ENCODE measurements at regions not wholly inside any gene's neighbourhood (a gene's known extent, or its start where the extent isn't known, plus 50 kb on each side); places are given as distances from the start of the nearest gene placed in this dataset.

DNA sequence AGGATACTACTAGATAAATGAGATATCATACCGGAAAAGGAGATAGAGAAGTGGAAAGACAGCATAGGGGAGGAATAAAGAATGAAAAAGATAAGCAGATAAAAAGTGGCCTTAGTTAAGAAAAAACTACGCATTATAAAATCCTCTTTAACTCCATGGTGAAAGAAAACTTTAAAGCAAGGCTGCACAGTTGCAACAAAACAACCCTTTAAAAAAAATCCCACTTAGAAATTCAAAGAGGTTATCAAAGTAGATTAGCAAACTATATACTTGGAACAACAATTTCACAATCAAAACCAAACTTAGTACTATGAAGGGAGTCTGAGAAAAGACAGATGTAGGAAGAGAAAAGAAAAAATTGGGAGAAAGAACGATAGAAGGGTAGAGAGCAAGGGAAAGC lies 133.4 kb upstream of the OSR1 start:
- DNase-seq (ENCODE audit: low read depth) = no peak

DNA sequence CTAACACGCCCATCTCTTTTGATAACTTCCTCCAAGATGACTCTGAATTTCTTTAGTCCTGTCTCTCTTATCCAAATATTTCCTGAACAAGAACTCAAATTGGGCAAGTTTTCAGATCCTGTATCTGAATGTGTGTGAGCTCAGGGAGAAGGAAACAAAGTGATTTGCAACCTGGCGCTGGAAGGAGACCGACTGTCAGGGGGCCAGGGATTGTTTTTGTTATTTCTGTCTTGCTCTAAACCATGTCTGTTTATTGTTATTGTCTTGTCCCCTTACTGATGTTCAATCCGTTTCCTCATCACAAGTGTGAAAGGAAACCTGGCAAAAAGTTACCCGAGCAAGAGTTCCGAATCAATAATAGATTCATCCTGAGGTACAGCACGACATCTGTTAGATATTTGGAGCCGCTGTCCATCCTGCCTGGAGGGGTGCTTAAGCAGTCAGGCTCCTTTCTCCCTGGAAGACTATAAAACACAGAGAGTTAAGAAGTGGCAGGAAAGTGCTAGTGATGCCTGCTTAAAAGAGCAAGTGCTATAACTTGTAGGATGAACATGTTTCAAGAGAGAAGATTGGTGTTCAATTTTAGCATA lies 132.5 kb upstream of the OSR1 start:
- peak; percentile 2 for DNase-seq (ENCODE audit: low read depth)

DNA sequence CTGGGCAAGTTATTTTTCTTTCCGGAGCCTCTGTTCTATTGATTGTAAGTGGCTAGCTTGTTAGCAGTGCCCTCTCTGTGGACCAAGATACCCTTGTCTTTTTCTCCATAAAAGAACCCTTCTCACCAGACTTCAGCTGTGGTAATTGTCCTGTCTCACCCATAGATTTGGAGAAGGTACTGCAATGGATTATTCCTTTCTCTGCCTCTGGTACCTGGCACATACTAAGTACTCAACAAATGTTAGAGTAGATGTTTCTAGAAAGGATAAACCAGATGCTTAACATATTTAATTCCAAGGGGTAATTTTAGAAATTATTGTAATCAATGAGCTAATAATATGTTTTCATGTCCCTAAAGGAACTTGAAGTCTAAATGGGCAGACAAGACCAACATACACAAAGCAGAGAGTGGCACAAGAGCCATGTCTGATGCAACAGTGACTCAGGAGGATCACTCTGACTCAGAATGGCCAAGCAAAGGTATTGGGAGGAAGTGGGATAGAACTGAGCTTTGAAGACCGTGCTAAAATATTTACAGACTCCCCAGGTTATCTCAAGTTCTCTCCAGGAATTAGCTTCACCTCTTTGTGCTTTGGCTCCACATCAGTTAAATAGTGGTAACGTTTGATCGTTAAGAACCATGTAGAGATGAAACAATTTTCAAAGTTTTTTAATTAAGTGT lies 129.7 kb upstream of the OSR1 start:
- peak; percentile 58 for DNase-seq (ENCODE audit: low read depth)

DNA sequence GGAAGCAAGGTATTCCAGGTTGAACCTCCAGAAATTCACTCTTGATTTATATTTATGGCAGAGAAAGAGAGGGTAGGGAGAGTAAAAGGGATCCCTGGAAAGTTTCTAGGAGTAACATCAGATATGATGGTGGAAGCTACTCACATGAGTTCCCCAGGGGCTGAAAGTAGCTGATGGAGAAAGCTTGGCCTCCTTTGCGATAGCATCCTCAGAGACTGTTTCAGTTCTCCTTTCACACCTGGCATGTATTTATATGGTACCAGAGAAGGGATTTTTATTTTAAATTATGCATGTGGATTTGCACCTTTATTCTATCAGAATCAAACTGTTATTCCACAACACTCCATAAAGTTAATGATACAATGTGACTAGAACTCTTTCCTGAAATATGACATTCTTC lies 126.3 kb upstream of the OSR1 start:
- DNase-seq (ENCODE audit: low read depth) = no peak

DNA sequence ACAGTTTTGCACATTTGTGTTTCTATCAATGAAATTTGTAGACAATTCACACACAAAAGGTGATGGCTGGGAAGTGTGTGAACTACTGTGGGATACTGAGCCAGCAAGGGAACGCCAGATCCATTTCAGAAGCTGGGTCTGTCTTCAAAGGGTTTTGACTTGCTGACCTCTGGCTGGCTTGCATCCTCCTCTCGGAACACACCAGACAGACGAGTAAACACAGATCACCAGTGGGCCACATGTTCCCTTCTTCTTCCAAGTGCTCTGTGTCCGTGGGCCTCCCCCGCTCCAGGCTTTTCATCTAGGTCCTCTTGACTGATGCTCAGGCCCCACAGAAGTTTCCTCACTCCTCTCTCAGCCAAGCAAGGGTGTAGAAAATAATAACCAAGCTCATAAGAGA lies 122.2 kb upstream of the OSR1 start:
- no peak for DNase-seq (ENCODE audit: low read depth)

DNA sequence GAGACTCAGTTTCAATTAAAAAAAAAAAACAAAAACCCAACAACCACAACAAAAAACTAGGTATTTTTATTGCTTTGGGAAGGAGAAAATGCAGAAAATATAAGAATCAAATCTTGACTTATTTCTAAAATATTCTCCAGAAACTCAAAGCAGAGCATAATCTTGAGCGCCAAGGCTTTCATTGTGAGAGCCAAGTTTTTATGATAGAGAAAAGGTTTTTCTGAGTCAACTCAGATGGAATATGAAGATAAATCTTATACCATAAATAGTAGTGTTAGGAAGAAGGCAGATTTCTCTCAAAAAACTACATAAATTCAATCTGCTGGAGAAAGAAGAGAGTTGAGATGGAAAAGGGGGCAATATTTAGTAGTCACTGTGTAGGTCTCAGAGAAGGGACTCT lies 121.2 kb upstream of the OSR1 start:
- DNase-seq (ENCODE audit: low read depth) = no peak

DNA sequence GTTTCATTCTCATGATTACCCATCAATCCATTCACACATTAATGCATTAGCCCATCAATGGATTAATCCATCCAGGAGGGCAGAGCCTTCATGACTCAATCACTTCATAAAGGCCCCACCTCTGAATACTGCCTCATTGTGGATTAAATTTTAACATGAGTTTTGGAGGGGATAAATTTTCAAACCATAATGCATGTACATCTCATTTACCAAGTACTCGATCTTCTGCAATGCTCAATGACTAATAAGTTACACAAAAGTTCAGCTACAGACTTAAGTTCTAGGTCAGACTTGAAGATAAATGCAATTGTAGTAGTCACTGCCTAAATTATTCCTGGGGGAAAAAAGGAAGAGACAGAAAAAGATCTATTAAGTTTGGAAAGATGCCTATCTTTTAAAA lies 120.0 kb upstream of the OSR1 start:
- no peak for DNase-seq (ENCODE audit: low read depth)

DNA sequence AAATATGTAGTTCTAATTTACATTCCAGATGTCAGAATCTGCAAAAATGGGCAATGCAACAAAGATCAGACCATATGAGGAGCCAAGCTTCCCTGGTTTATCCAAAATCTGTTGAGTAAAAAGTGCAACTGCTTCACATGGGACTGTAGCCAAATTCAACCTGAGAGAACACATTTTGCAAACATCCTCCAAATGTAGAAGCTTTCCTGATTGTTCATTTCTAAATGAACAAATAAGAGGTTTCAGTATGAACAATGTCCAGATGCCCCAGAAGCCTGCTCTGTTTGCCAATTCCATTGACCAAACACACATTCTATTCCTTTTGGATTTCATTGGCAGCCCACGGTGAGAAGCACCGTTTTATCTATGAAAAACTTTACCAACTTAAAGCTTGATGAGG lies 117.9 kb upstream of the OSR1 start:
- DNase-seq (ENCODE audit: low read depth) = no peak

DNA sequence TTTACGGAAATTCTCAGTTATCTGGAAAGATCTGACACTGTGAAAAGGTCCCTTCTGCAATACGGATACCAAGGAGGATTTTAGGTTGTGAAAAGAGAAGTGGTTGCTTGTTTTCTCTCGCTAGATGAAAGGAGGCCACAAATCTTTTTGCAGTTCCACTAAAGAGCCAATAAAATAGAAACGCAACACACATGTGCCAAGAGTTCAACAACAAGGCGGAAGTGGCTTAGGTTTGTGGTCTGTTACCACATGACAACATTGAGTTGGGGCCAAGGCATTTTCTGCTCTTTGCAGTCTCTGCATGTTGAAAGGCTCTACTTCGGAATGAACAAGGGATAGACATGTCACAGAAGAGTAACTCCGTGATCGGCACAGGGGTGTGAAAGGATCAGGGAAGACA lies 115.7 kb upstream of the OSR1 start:
- peak; percentile 73 for DNase-seq (ENCODE audit: low read depth)

DNA sequence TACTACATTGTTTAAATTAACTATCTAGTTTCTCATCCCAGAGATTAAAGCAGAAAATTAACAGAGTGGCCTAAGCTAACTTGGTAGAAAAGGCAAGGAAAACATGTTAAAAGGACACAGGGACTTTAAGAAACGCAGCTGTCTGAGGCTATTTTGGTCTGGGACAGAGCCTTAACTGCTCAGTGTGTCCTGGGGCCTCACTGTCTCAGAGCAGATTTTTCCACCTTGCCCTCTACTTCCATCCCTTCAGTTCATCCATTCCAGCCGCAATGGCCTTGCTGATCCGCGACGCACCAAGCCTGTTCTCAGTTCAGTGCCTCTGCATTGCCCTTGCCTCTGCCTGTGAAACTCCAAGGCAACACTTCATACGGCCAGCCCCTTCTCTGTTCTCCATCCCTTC lies 114.9 kb upstream of the OSR1 start:
- DNase-seq (ENCODE audit: low read depth) = no peak

DNA sequence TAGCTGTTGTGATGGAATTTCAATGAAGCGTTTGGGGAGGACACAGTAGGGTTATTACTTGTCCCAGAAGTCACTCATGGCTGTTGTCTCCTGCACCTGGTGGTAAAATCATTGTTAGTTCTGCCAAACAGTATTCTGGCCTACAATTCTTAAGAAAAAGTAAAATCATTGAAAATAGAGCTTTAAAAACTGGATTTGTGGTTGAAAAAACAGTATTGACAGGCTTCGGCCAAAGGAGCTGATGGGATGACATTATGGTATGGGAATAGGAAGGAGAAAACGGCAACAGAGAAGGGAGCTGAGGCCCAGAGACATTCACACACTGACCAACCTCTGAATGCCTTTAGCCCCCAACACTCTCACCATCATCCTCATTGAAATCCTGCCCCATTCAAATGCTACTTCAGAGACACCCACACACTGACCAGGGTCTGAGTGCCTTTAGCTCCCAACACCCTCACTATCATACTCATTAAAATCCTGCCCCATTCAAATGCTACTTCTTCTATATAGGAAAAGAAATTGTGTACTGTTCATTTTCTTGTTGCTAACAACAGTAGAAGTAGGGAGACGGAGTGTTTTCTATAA lies 114.1 kb upstream of the OSR1 start:
- no peak for DNase-seq (ENCODE audit: low read depth)

DNA sequence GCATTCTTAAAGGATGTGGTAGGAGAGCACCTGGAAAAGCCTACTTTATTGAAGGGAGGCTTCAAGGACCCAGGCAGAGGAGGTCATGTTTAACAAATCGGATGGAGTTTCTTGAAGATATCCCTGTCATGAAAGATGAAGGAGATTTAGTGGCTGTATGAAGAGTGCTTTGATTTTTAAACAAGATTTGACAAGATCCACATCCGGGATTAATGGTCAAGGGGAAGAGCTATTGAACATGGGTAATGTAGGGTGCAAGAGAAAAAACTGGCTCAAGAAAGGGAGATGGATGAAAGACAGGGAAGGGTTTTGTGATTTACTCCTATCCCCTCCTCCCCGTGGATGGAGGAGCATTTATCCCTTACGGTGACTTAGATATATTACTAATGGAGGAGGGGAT lies 113.1 kb upstream of the OSR1 start:
- DNase-seq (ENCODE audit: low read depth) = no peak

DNA sequence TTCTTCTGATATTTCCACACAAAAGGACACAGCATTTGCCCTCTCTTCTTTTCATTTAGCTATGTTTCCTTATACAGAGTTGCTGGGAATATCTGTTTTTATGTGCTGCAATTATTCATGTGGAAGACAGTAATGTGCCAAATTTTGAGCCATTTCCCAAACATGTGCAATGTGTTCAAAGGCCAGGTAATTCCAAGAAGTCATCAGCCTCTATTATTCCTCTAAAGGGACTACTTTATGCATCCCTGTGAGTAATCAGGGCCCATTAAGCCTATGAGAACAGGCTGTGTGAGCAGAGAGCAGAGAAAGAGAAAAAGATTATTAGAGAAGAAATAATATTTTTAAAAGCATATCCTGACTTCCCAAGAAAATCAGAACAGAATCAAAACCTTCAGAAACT lies 107.6 kb upstream of the OSR1 start:
- DNase-seq (ENCODE audit: low read depth) = no peak

DNA sequence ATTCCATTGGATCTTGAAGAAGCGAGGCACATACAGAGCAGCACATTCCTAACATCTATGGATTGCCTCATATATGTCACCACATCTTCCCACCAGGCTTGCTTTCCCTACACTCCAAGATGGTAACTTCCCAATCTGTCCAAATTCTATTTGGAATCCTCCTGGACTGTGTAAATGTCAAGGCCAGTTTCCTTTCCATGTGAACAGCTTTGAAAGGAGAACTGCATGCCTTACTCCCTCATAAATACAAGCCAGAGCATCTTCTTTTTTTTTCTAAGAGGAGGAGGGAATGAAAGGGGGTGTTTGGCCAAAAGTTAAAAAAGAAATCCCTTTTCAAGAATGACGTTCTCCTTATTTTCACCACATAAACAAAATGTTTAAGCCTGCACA lies 103.8 kb upstream of the OSR1 start:
- no peak for DNase-seq (ENCODE audit: low read depth)

DNA sequence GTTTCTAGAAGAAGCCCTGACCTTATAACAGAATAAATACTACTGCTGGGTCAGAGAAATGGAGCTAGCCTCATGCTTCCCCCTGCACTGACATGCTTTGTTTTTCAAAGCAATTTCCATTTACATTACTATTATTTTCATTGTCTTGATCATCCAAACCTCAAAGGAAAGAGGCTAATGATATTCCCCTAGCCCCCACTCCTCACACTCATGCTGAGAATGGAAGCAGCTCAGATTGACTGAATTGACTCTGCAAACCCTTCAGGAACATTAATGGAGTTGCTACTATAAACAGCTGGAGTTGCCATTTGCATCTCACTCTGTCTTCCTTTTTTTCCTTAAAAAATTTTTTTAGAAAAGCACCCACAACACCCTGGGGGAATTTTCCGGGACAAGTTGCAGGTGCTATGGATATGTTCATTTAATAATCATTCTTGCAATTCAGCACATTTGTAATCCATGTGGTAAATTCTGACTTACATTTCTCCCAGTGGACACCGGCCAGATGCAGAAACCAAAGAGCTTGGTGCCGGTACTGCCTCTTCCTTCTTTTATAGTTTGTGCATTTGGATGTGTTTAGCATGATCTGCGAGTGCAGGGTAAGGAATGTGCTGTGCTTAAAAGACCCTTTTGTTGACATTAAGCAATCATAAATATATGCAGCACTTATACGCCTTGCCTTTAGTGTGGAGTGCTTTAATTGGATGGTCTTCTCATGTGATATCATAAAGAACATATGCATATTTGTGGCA lies 103.3 kb upstream of the OSR1 start:
- DNase-seq (ENCODE audit: low read depth) = no peak

DNA sequence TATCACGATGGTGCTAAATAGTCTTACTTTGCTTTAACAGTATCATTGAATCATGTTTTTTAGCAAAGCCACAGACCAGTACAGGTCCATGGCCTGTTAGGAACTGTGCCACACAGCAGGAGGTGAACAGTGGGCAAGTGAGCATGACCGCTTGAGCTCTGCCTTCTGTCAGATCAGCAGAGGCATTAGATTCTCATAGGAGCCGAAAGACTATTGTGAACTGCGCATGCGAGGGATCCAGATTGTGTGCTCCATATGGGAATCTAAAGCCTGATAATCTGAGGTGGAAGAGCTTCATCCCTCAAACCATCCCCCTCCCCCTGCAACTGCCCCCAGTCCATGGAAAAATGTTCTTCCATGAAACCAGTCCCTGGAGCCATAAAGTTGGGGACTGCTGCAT lies 102.3 kb upstream of the OSR1 start:
- no peak for DNase-seq (ENCODE audit: low read depth)

DNA sequence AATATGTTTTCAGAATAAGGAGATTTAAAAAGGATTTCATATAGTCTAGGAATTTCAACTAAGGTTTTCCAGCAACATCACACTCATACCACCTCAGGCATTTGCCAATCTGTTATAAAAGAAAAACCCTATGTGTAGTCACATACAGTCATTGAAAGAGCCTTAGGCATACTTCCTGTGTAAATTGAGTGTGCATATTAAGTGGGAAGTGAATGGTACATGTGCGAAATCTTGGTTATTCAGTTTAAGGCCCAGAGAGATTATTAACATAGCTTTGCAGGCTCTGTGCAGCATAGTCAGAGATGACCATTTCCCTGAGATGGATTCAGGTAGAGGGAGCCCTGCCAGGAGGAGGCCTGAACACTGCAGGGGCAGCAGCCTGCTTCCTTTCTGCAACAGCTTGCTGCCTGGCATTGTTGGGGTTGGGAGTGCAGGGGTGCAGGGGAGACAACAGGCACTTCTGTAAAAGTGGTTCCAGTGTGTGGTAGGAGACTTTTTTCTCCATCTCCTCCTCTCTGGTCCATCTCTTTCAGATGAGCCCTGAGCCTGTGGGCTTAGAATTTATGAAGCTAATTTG lies 100.1 kb upstream of the OSR1 start:
- DNase-seq (ENCODE audit: low read depth) = no peak

DNA sequence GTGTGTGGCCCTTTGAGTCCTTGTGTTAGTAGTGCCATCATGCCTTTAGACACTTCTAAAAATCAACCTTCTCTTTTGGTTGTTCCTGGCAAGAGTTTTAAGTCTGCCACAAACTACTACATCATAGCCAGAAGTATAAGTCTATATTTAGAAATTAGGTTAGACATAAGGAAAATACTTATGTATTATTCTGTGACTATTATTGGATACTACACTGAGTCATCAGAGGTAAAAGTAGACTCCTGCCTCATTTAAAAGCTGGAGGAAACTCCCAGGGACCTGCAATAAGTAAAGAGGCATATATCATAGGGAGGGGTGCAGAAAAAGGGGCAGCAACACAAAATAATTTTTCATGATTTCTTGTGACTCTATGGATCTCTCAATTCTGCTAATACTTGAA lies 99.4 kb upstream of the OSR1 start:
- no peak for DNase-seq (ENCODE audit: low read depth)

DNA sequence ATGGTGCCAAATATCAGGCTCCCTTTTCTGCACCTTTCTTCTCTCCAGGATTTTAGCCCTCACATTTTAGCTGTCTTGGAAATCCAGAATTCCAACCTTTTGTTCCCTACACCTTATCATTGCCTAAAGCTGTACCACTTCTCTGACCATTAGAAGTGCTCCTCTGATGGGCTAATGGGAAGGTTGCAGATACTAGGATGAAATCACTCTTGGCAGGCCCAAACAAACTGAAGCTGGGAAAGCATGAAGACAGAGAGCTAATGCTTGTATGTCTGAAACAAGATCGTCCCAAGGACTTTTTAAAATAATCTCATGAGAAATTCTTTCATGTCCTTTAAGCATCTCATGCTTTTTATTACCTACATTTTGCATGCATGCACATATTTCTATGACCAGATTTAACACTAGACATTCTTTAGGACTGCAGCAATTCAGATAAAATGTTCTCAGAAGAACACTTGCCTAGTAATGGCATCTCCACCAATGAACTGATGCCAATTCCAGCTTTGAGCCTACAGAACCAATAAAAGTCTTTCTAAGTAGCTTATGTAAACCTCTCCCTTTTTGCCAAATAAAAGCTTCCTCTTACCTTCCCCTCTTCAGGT lies 98.4 kb upstream of the OSR1 start:
- DNase-seq (ENCODE audit: low read depth) = no peak

DNA sequence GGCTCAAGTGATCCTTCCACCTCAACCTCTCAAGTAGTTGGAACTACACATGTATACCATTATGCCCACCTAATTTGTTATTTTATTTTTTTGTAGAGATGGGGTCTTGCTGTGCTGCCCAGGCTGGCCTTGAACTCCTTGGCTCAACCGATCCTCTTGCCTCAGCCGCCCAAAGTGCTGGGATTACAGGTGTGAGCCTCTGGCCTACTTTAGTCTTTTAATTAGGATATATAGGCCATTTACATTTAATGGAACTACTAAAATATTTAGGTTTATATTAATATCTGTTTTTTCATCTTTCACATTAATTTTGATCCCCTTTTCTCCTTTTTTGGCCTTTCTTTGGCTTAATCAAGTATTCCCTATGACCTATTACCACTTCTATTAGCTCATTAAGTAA lies 95.7 kb upstream of the OSR1 start:
- no peak for DNase-seq (ENCODE audit: low read depth)

DNA sequence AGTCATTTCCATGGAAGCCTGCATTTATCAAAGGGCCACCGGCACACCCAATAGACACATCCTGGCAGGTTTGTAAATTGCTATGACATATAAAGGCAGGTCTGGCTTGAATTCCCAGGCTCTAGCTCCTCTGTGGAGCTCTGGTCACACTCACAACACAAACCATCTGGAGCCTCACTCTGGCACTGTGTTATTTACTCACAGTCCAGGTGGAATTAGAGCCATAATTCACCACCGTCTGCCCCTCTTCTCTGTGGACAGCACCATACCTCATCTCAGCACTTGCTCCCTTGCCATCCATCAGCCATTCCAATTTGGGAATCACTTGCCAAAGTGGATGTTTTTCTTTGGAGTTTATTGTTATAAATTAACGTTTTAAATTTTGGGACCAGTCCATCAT lies 84.3 kb upstream of the OSR1 start:
- no peak for DNase-seq (ENCODE audit: low read depth)

DNA sequence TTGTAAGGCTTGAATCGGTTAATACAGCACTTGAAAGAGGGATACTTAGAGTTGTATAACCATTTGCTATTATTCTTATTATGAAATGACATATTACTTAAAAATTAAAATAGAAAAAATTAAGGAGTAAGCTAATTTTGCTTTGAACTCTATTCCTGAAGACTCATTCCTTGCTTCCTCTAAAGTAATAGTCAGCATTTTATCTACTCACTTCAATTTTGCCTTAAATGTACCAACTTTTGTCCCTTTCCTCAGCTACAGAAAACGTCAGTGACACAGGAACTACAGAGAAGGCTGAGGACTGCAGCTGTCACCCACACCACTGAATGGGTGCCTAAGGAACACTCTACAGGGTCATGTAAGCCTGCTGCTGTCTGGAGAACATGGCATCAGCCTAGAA lies 80.7 kb upstream of the OSR1 start:
- no peak for DNase-seq (ENCODE audit: low read depth)

DNA sequence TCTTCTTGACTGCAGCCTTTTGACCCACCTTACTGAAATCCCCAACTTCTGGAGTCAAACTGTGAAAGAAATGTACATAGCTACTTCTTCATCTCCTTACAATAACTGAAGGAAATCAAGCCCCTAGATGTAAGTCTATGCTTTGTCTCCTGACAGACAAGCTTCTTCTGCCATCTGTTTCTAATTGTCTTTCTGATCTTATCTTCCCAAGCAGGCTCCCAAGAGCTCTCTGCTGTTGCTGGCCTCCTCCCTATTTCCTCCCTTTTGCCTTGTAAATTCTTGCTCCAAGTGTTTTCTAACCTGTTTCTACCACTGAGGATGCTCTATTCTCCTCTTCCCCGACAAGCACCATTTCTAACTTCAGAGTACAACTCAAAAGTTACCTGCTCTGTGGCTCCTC lies 77.4 kb upstream of the OSR1 start:
- DNase-seq (ENCODE audit: low read depth) = peak; percentile 77

All from EH (cell line).